ENCODE measurements at regions not wholly inside any gene's neighbourhood (a gene's known extent, or its start where the extent isn't known, plus 50 kb on each side); places are given as distances from the start of the nearest gene placed in this dataset.

DNA sequence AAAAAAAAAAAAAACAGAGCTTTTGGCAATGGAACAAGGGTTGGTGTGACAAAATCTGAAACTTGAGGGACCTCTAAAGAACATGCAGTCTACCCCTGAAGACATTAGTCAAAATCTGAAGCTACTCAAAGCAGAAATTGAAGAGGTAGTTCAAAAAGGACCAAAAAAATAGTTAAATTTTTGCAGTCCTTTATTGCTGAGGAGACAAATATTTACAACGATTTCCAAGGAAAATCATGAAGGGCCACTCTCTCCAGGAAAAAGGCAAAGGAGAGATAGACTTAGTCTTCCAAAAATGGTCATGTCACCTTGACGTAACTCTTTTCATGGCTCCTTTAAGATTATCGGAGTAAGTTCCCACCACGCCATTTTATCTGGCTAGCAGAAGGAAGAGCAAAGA is 452.0 kb downstream of the XIRP2 start:
- TF ChIP-seq POLR2A (IDR thresholded peaks at IDR 0.05): no peak
- TF ChIP-seq, protein P1, sequence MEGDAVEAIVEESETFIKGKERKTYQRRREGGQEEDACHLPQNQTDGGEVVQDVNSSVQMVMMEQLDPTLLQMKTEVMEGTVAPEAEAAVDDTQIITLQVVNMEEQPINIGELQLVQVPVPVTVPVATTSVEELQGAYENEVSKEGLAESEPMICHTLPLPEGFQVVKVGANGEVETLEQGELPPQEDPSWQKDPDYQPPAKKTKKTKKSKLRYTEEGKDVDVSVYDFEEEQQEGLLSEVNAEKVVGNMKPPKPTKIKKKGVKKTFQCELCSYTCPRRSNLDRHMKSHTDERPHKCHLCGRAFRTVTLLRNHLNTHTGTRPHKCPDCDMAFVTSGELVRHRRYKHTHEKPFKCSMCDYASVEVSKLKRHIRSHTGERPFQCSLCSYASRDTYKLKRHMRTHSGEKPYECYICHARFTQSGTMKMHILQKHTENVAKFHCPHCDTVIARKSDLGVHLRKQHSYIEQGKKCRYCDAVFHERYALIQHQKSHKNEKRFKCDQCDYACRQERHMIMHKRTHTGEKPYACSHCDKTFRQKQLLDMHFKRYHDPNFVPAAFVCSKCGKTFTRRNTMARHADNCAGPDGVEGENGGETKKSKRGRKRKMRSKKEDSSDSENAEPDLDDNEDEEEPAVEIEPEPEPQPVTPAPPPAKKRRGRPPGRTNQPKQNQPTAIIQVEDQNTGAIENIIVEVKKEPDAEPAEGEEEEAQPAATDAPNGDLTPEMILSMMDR (IDR thresholded peaks at IDR 0.05): no peak

Measured in lower leg skin (tissue), 3 donors.